ENCODE measurements at regions not wholly inside any gene's neighbourhood (a gene's known extent, or its start where the extent isn't known, plus 50 kb on each side); places are given as distances from the start of the nearest gene placed in this dataset.

DNA sequence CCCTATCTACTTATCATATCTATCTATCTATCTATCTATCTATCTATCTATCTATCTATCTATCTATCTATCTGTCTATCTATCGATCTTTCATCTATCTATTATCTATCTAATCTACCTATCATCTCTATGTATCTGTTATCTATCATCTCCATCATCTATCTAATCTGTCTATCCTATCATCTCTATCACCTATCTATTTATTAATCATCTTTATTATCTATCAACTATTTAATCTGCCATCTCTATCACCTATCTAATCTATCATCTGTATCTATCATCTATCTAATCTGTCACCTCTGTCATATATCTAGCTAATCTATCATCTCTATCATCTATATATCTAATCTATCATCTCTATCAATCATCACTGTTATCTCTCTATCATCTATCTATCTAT lies 736.3 kb downstream of the TYW1 start:
- WGBS (ENCODE audit: insufficient coverage) = no CpG with 5 or more reads among the region's 1 CpG
- ATAC-seq (replicated peaks in 1 of 4) (no peak), DNase-seq (no peak)
- Mint-ChIP-seq H3K4me3 (no peak overlapping the region), H3K27ac (no peak overlapping the region), H3K36me3 (no peaks in the 10 kb centered on the region), H3K4me1 (no peaks in the 10 kb centered on the region), H3K27me3 (no peaks in the 10 kb centered on the region), H3K9me3 (peaks cover 17 to 24% (median 22%) of the 10 kb centered on the region in 3 donors)
- ChIA-PET CTCF (no interaction called here), POLR2A (no interaction called here)
- no peaks in the 10 kb centered on the region for H3K36me3 ChIP-seq (ENCODE audit: control insufficient read depth in 2 of 2, extremely low read depth in 1 of 2, insufficient read depth in 1 of 2, low read length in 1 of 2)
- H3K4me3 ChIP-seq (ENCODE audit: control insufficient read depth in 1 of 2, extremely low read depth in 1 of 2, low read length in 1 of 2) = no peak overlapping the region
- no peak overlapping the region for H3K27ac ChIP-seq (ENCODE audit: low read length)
- no peaks in the 10 kb centered on the region for H3K9me3 ChIP-seq
- H3K27me3 ChIP-seq (replicated peaks in 1 of 2; ENCODE audit: control insufficient read depth in 2 of 2, extremely low read depth in 1 of 2, insufficient read depth in 2 of 2, low read length in 1 of 2) = no peaks in the 10 kb centered on the region
- no peaks in the 10 kb centered on the region for H3K4me1 ChIP-seq (ENCODE audit: control insufficient read depth in 1 of 2, extremely low read depth in 1 of 2, insufficient read depth in 2 of 2, low read length in 2 of 2)

DNA sequence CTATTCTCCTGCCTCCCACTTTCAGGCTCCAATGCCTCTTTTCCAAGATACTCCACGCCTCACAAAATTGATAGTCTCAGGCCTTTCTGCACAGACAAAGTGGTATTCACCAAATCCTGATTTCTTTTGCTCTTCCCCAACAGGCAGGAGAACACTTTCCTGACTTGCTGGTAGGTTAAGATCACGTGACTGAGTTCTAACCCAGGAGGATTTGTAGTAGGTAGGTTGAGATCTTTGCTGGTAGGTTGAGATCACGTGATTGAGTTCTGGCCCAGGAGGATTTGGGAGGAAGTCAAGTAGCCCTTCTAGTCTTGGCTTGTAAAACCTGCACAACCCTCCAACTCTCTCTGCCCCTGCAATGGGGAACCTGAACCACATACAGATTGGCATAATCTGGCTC lies 741.5 kb downstream of the TYW1 start:
- Histone ChIP-seq H3K9me3 (peaks cover 5% of the 10 kb centered on the region), H3K4me3 (ENCODE audit: control insufficient read depth in 1 of 2, extremely low read depth in 1 of 2, low read length in 1 of 2) (no peak overlapping the region), H3K27ac (ENCODE audit: low read length) (no peak overlapping the region), H3K4me1 (ENCODE audit: control insufficient read depth in 1 of 2, extremely low read depth in 1 of 2, insufficient read depth in 2 of 2, low read length in 2 of 2) (no peaks in the 10 kb centered on the region), H3K36me3 (ENCODE audit: control insufficient read depth in 2 of 2, extremely low read depth in 1 of 2, insufficient read depth in 1 of 2, low read length in 1 of 2) (no peaks in the 10 kb centered on the region), H3K27me3 (replicated peaks in 1 of 2; ENCODE audit: control insufficient read depth in 2 of 2, extremely low read depth in 1 of 2, insufficient read depth in 2 of 2, low read length in 1 of 2) (no peaks in the 10 kb centered on the region)
- H3K27ac Mint-ChIP-seq = no peak overlapping the region
- no peak overlapping the region for H3K4me3 Mint-ChIP-seq
- DNase-seq (no peak), ATAC-seq (replicated peaks in 1 of 4) (no peak)
- H3K27me3 Mint-ChIP-seq = no peaks in the 10 kb centered on the region
- peaks cover 19 to 23% (median 20%) of the 10 kb centered on the region in 3 donors for H3K9me3 Mint-ChIP-seq
- ChIA-PET CTCF (no interaction called here), POLR2A (no interaction called here)
- H3K36me3 Mint-ChIP-seq = no peaks in the 10 kb centered on the region
- whole genome bisulfite sequencing (ENCODE audit: insufficient coverage) = 43% methylated on average over 1 of the region's 3 CpGs
- no peaks in the 10 kb centered on the region for H3K4me1 Mint-ChIP-seq

DNA sequence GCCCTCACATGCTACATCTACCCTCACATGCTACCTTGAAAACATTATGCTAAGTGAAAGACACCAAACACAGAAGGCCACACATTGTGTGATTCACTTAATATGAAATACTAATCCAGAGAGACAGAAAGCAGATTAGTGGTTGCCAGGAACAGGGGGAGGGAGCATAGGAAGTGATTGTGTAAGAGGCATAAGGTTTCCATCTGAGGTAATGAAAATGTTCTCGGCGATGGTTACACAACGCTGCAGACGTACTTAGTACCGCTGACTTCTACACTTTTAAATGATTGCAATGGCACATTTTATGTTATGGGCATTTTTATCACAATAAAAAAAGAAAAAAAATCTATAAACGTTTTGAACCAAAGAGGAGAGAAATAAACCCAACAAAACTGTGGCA lies 742.3 kb downstream of the TYW1 start:
- H3K36me3 ChIP-seq (ENCODE audit: control insufficient read depth in 2 of 2, extremely low read depth in 1 of 2, insufficient read depth in 1 of 2, low read length in 1 of 2) = no peaks in the 10 kb centered on the region
- no peak overlapping the region for H3K4me3 ChIP-seq (ENCODE audit: control insufficient read depth in 1 of 2, extremely low read depth in 1 of 2, low read length in 1 of 2)
- peaks cover 5% of the 10 kb centered on the region for H3K9me3 ChIP-seq
- H3K27ac ChIP-seq (ENCODE audit: low read length) = no peak overlapping the region
- no peak for DNase-seq
- Mint-ChIP-seq H3K9me3 (peaks cover 14 to 25% (median 20%) of the 10 kb centered on the region in 3 donors), H3K4me3 (no peak overlapping the region), H3K36me3 (no peaks in the 10 kb centered on the region), H3K27me3 (no peaks in the 10 kb centered on the region), H3K4me1 (no peaks in the 10 kb centered on the region), H3K27ac (no peak overlapping the region)
- no peaks in the 10 kb centered on the region for H3K27me3 ChIP-seq (replicated peaks in 1 of 2; ENCODE audit: control insufficient read depth in 2 of 2, extremely low read depth in 1 of 2, insufficient read depth in 2 of 2, low read length in 1 of 2)
- ATAC-seq (replicated peaks in 1 of 4) = no peak
- H3K4me1 ChIP-seq (ENCODE audit: control insufficient read depth in 1 of 2, extremely low read depth in 1 of 2, insufficient read depth in 2 of 2, low read length in 2 of 2) = no peaks in the 10 kb centered on the region
- POLR2A ChIA-PET = no interaction called here
- CTCF ChIA-PET = no interaction called here
- no CpG with 5 or more reads among the region's 6 CpGs for WGBS (ENCODE audit: insufficient coverage)

DNA sequence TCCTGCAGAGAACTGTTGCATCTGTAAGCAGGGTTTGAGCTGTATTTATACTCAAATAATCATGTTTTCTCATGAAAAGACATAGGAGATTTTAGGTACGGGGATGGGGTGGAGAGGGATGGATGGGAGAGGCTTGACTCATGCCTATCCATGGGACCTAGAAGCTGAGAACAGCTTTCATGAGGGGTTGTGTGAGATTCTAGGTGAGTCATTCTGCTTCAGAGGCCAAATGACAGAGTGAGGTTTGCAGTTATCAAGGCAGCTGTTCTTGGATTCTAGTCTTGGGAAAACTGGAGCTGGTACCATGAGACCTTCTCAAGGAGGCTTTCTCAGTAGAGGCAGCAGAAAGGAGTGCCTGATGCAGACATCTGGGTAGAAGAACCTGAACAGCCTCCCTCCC lies 746.9 kb downstream of the TYW1 start:
- Histone ChIP-seq H3K36me3 (ENCODE audit: control insufficient read depth in 2 of 2, extremely low read depth in 1 of 2, insufficient read depth in 1 of 2, low read length in 1 of 2) (no peaks in the 10 kb centered on the region), H3K9me3 (peaks cover 5% of the 10 kb centered on the region), H3K4me1 (ENCODE audit: control insufficient read depth in 1 of 2, extremely low read depth in 1 of 2, insufficient read depth in 2 of 2, low read length in 2 of 2) (no peaks in the 10 kb centered on the region), H3K27ac (ENCODE audit: low read length) (no peak overlapping the region), H3K4me3 (ENCODE audit: control insufficient read depth in 1 of 2, extremely low read depth in 1 of 2, low read length in 1 of 2) (no peak overlapping the region), H3K27me3 (replicated peaks in 1 of 2; ENCODE audit: control insufficient read depth in 2 of 2, extremely low read depth in 1 of 2, insufficient read depth in 2 of 2, low read length in 1 of 2) (no peaks in the 10 kb centered on the region)
- ATAC-seq (replicated peaks in 1 of 4) (no peak), DNase-seq (no peak)
- no peak overlapping the region for H3K4me3 Mint-ChIP-seq
- ChIA-PET CTCF (no interaction called here), POLR2A (no interaction called here)
- no peak overlapping the region for H3K27ac Mint-ChIP-seq
- whole genome bisulfite sequencing (ENCODE audit: insufficient coverage) = 83% methylated on average over 1 of the region's 1 CpG
- no peaks in the 10 kb centered on the region for H3K36me3 Mint-ChIP-seq
- H3K27me3 Mint-ChIP-seq = no peaks in the 10 kb centered on the region
- H3K9me3 Mint-ChIP-seq = peaks cover 9 to 25% (median 13%) of the 10 kb centered on the region in 3 donors
- H3K4me1 Mint-ChIP-seq = no peaks in the 10 kb centered on the region

DNA sequence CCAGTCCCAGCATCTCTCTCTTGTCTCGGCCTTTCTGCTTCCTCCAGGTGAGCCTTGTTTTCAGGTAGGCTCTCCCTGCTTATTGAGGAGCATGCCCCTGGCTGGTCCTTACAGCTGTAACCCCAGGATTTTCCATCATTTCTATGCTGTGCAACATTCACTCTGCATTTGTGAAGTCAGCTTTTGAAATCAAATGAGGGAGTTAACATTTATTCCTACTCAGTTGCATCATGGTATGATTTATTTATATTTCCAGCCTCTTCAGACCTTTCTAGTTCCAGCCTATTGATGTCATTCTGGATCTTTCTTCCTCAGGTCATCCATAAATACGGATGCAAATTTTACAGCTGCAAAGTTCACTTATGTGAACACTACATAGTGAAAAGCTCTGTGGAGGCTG lies 755.6 kb downstream of the TYW1 start:
- Histone ChIP-seq H3K9me3 (no peaks in the 10 kb centered on the region), H3K27ac (ENCODE audit: low read length) (no peak overlapping the region), H3K4me3 (ENCODE audit: control insufficient read depth in 1 of 2, extremely low read depth in 1 of 2, low read length in 1 of 2) (no peak overlapping the region), H3K36me3 (ENCODE audit: control insufficient read depth in 2 of 2, extremely low read depth in 1 of 2, insufficient read depth in 1 of 2, low read length in 1 of 2) (no peaks in the 10 kb centered on the region), H3K4me1 (ENCODE audit: control insufficient read depth in 1 of 2, extremely low read depth in 1 of 2, insufficient read depth in 2 of 2, low read length in 2 of 2) (no peaks in the 10 kb centered on the region), H3K27me3 (replicated peaks in 1 of 2; ENCODE audit: control insufficient read depth in 2 of 2, extremely low read depth in 1 of 2, insufficient read depth in 2 of 2, low read length in 1 of 2) (no peaks in the 10 kb centered on the region)
- H3K27ac Mint-ChIP-seq = no peak overlapping the region
- WGBS (ENCODE audit: insufficient coverage) = 60% methylated on average over 1 of the region's 2 CpGs
- DNase-seq (no peak), ATAC-seq (replicated peaks in 1 of 4) (no peak)
- no peak overlapping the region for H3K4me3 Mint-ChIP-seq
- ChIA-PET POLR2A (no interaction called here), CTCF (no interaction called here)
- H3K36me3 Mint-ChIP-seq = no peaks in the 10 kb centered on the region
- no peaks in the 10 kb centered on the region for H3K4me1 Mint-ChIP-seq
- H3K9me3 Mint-ChIP-seq = peaks cover 9 to 11% (median 10%) of the 10 kb centered on the region in 3 donors
- no peaks in the 10 kb centered on the region for H3K27me3 Mint-ChIP-seq

DNA sequence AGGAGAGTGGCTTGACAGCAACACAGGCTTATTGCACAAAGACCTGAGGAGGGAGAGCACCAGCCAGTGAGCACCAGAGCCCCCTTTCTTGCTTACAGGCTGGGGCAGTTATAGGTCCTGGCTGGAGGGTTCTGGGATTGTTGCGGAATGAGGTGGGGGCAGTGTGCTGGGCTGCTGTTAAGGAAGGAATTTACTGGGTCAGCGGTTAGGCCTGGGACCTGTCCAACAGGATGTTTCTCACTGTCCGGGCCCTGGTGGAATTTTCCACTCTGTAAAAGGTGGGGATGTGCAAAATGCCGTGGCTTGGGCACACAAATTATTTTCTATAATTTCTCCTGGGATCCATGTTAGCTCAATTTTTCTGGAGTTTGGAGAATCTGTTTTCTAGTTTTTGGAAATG lies 757.3 kb downstream of the TYW1 start:
- Mint-ChIP-seq H3K27me3 (no peaks in the 10 kb centered on the region), H3K4me1 (no peaks in the 10 kb centered on the region), H3K4me3 (no peak overlapping the region), H3K36me3 (no peaks in the 10 kb centered on the region), H3K9me3 (peaks cover 10 to 13% (median 12%) of the 10 kb centered on the region in 3 donors), H3K27ac (no peak overlapping the region)
- no peak overlapping the region for H3K27ac ChIP-seq (ENCODE audit: low read length)
- 100% methylated on average over 1 of the region's 4 CpGs for WGBS (ENCODE audit: insufficient coverage)
- DNase-seq (no peak), ATAC-seq (replicated peaks in 1 of 4) (no peak)
- H3K27me3 ChIP-seq (replicated peaks in 1 of 2; ENCODE audit: control insufficient read depth in 2 of 2, extremely low read depth in 1 of 2, insufficient read depth in 2 of 2, low read length in 1 of 2) = no peaks in the 10 kb centered on the region
- no peaks in the 10 kb centered on the region for H3K9me3 ChIP-seq
- no peaks in the 10 kb centered on the region for H3K36me3 ChIP-seq (ENCODE audit: control insufficient read depth in 2 of 2, extremely low read depth in 1 of 2, insufficient read depth in 1 of 2, low read length in 1 of 2)
- H3K4me3 ChIP-seq (ENCODE audit: control insufficient read depth in 1 of 2, extremely low read depth in 1 of 2, low read length in 1 of 2) = no peak overlapping the region
- ChIA-PET CTCF (no interaction called here), POLR2A (no interaction called here)
- H3K4me1 ChIP-seq (ENCODE audit: control insufficient read depth in 1 of 2, extremely low read depth in 1 of 2, insufficient read depth in 2 of 2, low read length in 2 of 2) = no peaks in the 10 kb centered on the region

DNA sequence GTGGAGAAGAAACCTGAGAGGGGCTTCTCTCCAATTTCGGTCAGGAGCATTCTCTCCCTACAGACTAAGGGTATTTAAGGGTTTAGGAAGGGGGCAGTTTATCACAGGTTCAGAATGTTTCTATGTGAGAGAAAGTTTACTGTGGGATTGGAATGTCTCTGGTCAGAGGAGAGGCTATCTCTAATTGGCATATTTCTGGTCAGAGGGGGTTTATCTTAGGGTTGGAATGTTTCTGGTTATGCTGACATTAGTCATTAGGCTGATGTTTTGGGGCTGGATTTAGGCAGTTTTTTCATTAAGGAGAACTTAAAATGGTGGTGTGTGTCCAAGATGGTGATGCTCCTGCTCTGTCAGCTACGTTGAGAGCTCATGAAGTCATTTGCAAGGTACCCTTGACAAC lies 758.0 kb downstream of the TYW1 start:
- Mint-ChIP-seq H3K36me3 (no peaks in the 10 kb centered on the region), H3K4me3 (no peak overlapping the region), H3K9me3 (peaks cover 5 to 11% (median 8%) of the 10 kb centered on the region in 3 donors), H3K27ac (no peak overlapping the region), H3K27me3 (no peaks in the 10 kb centered on the region), H3K4me1 (no peaks in the 10 kb centered on the region)
- ChIA-PET POLR2A (no interaction called here), CTCF (no interaction called here)
- Histone ChIP-seq H3K4me1 (ENCODE audit: control insufficient read depth in 1 of 2, extremely low read depth in 1 of 2, insufficient read depth in 2 of 2, low read length in 2 of 2) (no peaks in the 10 kb centered on the region), H3K27ac (ENCODE audit: low read length) (no peak overlapping the region), H3K36me3 (ENCODE audit: control insufficient read depth in 2 of 2, extremely low read depth in 1 of 2, insufficient read depth in 1 of 2, low read length in 1 of 2) (no peaks in the 10 kb centered on the region), H3K9me3 (no peaks in the 10 kb centered on the region), H3K4me3 (ENCODE audit: control insufficient read depth in 1 of 2, extremely low read depth in 1 of 2, low read length in 1 of 2) (no peak overlapping the region), H3K27me3 (replicated peaks in 1 of 2; ENCODE audit: control insufficient read depth in 2 of 2, extremely low read depth in 1 of 2, insufficient read depth in 2 of 2, low read length in 1 of 2) (no peaks in the 10 kb centered on the region)
- ATAC-seq (replicated peaks in 1 of 4) (no peak), DNase-seq (no peak)
- 36% methylated on average over 1 of the region's 2 CpGs for WGBS (ENCODE audit: insufficient coverage)
